HepG2 (cell line): ENCODE measurements at regions not wholly inside any gene's neighbourhood (a gene's known extent, or its start where the extent isn't known, plus 50 kb on each side); places are given as distances from the start of the nearest gene placed in this dataset.

Experiments
- ATAC-seq: fragments of 200-7000 bp; cut with Tn5 transposase; 3 replicates; pipeline ENCODE4 v1.9.1; 2020; ENCODE audit warnings: mild to moderate bottlenecking, moderate library complexity
- BruUV-seq: library from RNA; stranded (reverse); fragments of 400-500 nt; replicated peaks from 2 replicates; lab custom pipeline; 2021; lab: Mats Ljungman, UMichigan
- CTCF ChIA-PET: fragments of 300-600 bp; formaldehyde crosslinking; extraction: SDS; loops from one replicate; lab custom pipeline; 2021; ENCODE audit warnings: low total read pairs, inconsistent platforms, low intra/inter-chr PET ratio; lab: Yijun Ruan, JAX
- POLR2A ChIA-PET: fragments of 350-600 bp; sonication (Branson Sonifier 250); formaldehyde crosslinking; loops from one replicate; lab custom pipeline; 2020; ENCODE audit warnings: antibody characterized with exemption, inconsistent platforms; lab: Yijun Ruan, JAX
- DNase-seq: peaks from one replicate; pipeline ENCODE4 v3.0.0-alpha.2; 2015; ENCODE audit warnings: low spot score
- FAIRE-seq: peaks from 3 replicates; lab custom pipeline; 2011; peaks lifted over from hg19 to GRCh38; lab: Jason Lieb, UNC
- H2AFZ ChIP-seq: one replicate; pipeline ENCODE4 v1.6.1; 2011; ENCODE audit warnings: low read length, inconsistent platforms
- H3K27ac ChIP-seq: fragments of 300-600 bp; 3 replicates; pipeline ENCODE4 v1.8.0; 2011; ENCODE audit warnings: mixed run types, mild to moderate bottlenecking, mixed read lengths, low read length, inconsistent platforms; ENCODE audit not compliant: insufficient read depth; ENCODE audit errors: extremely low read length
- H3K27me3 ChIP-seq, 2 experiments: fragments of 200-600 bp in 1 of 2; 2 replicates in 1 of 2; 3 replicates in 1 of 2; pipeline versions ENCODE4 v1.6.0 to v1.8.0; 2011; ENCODE audit warnings: low read length in 2 of 2, mild to moderate bottlenecking in 2 of 2, moderate library complexity in 2 of 2, inconsistent platforms in 1 of 2; ENCODE audit not compliant: insufficient read depth in 2 of 2, control insufficient read depth in 1 of 2
- H3K36me3 ChIP-seq, 2 experiments: fragments of 200-600 bp in 1 of 2; replicated peaks in 1 of 2; 2 replicates in 1 of 2; 3 replicates in 1 of 2; pipeline versions ENCODE4 v1.5.1 to v1.8.0; 2011; ENCODE audit warnings: low read length in 2 of 2, inconsistent platforms in 1 of 2; ENCODE audit not compliant: insufficient read depth in 2 of 2, control insufficient read depth in 1 of 2
- H3K4me1 ChIP-seq: 2 replicates; pipeline ENCODE4 v1.5.1; 2012; ENCODE audit warnings: low read length, inconsistent platforms; ENCODE audit not compliant: insufficient read depth
- H3K4me2 ChIP-seq: 2 replicates; pipeline ENCODE4 v1.6.0; 2011; ENCODE audit warnings: low read depth, low read length, inconsistent platforms
- H3K4me3 ChIP-seq, 3 experiments: fragments of 200-600 bp in 1 of 3; sonication (generic), shearing (Covaris generic) in 1 of 3; replicated peaks in 1 of 3; 2 replicates each; pipeline ENCODE4 v1.5.1; 2011 to 2016; ENCODE audit warnings: low read length in 3 of 3, inconsistent platforms in 2 of 3, low read depth in 2 of 3, mild to moderate bottlenecking in 2 of 3, control low read depth in 1 of 3, mixed read lengths in 1 of 3; ENCODE audit not compliant: insufficient read depth in 1 of 3
- H3K79me2 ChIP-seq: one replicate; pipeline ENCODE4 v1.6.1; 2011; ENCODE audit warnings: low read length, inconsistent platforms; ENCODE audit not compliant: insufficient read depth
- H3K9ac ChIP-seq: 2 replicates; pipeline ENCODE4 v1.6.0; 2011; ENCODE audit warnings: mild to moderate bottlenecking, low read depth, low read length, inconsistent platforms; ENCODE audit not compliant: insufficient read depth
- H3K9me3 ChIP-seq: 2 replicates; pipeline ENCODE4 v1.5.1; 2012; ENCODE audit warnings: mild to moderate bottlenecking, low read length
- H4K20me1 ChIP-seq: 2 replicates; pipeline ENCODE4 v1.6.0; 2011; ENCODE audit warnings: inconsistent platforms, mild to moderate bottlenecking, low read length, moderate library complexity; ENCODE audit not compliant: insufficient read depth
- GPN1 ChIP-seq: sonication (generic); formaldehyde crosslinking; IDR thresholded peaks from 2 replicates; pipeline ENCODE4 v1.5.1; 2020; ENCODE audit warnings: missing genetic modification reagents, borderline replicate concordance
- HNRNPUL1 ChIP-seq: fragments of 200-400 bp; formaldehyde crosslinking; IDR thresholded peaks from 2 replicates; pipeline ENCODE4 v1.6.1; 2017; ENCODE audit warnings: low read depth, mild to moderate bottlenecking, low read length, moderate library complexity
- KAT2B ChIP-seq: fragments of 150-350 bp; IDR thresholded peaks from 2 replicates; pipeline ENCODE4 v1.6.1; 2014; ENCODE audit warnings: low read depth, low read length, borderline replicate concordance
- NCOR1 ChIP-seq: fragments of 200-600 bp; sonication (generic); IDR thresholded peaks from 2 replicates; pipeline ENCODE4 v1.7.0; 2017; ENCODE audit warnings: antibody characterized with exemption, low read length, borderline replicate concordance
- SATB2 ChIP-seq: sonication (generic); formaldehyde crosslinking; IDR thresholded peaks from 2 replicates; pipeline ENCODE4 v1.5.0; 2020; ENCODE audit warnings: missing genetic modification reagents
- TMF1 ChIP-seq: sonication (generic); formaldehyde crosslinking; IDR thresholded peaks from 2 replicates; pipeline ENCODE4 v1.8.1; 2022; ENCODE audit warnings: low read depth, missing genetic modification reagents
- YEATS4 ChIP-seq: sonication (generic); formaldehyde crosslinking; IDR thresholded peaks from 2 replicates; pipeline ENCODE4 v1.4.0; 2020; ENCODE audit warnings: missing genetic modification reagents, borderline replicate concordance
- ZFP62 ChIP-seq: sonication (generic); formaldehyde crosslinking; IDR thresholded peaks from 2 replicates; pipeline ENCODE4 v1.4.0; 2020; ENCODE audit warnings: missing genetic modification reagents
- in situ Hi-C: cut with HindIII; loops from 2 replicates; pipeline ENCODE4 v1.10.0; 2017; ENCODE audit warnings: low pct_unique_long_range_greater_than_20kb; ENCODE audit not compliant: extremely low pct_ligation_motif_present
- intact Hi-C: fragments of 100-400 bp; cut with micrococcal nuclease; formaldehyde crosslinking; loops from one replicate; pipeline ENCODE4 v1.10.0; 2022; ENCODE audit not compliant: unreplicated experiment
- TF ChIP-seq, protein P1 (sequence below): sonication (generic); formaldehyde crosslinking; IDR thresholded peaks from 2 replicates; pipeline ENCODE4 v1.4.0; 2020; ENCODE audit warnings: missing genetic modification reagents
- TF ChIP-seq, protein P2 (sequence below): sonication (generic); formaldehyde crosslinking; IDR thresholded peaks from 2 replicates; pipeline ENCODE4 v1.9.0; 2021; ENCODE audit warnings: mild to moderate bottlenecking, missing genetic modification reagents
- TF ChIP-seq, protein P3 (sequence below): IDR thresholded peaks from 2 replicates; pipeline ENCODE4 v1.6.1; 2012; ENCODE audit warnings: inconsistent platforms

DNA sequence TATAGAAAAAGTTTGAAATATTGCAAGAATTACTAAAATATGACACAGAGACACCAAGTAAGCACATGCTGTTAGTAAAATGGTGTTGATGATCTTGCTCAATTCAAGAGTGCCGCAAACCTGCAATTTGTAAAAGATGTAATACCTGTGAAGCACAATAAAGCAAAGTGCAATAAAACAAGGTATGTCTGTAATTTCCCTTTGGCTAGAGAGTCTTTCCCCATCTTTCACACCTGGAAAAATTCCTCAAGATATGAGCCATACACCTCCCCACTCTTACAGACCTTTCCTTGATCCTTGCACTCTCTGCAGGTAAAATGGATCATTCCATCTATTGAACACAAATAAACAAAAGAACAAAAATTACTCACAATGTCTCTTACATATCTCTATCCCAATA is 597.8 kb downstream of the EFNA5 start (continued):
- TF ChIP-seq, protein P1, sequence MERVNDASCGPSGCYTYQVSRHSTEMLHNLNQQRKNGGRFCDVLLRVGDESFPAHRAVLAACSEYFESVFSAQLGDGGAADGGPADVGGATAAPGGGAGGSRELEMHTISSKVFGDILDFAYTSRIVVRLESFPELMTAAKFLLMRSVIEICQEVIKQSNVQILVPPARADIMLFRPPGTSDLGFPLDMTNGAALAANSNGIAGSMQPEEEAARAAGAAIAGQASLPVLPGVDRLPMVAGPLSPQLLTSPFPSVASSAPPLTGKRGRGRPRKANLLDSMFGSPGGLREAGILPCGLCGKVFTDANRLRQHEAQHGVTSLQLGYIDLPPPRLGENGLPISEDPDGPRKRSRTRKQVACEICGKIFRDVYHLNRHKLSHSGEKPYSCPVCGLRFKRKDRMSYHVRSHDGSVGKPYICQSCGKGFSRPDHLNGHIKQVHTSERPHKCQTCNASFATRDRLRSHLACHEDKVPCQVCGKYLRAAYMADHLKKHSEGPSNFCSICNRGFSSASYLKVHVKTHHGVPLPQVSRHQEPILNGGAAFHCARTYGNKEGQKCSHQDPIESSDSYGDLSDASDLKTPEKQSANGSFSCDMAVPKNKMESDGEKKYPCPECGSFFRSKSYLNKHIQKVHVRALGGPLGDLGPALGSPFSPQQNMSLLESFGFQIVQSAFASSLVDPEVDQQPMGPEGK (CRISPR knock-in tag) = no peak
- no peak for TF ChIP-seq ZFP62
- TF ChIP-seq HNRNPUL1 = no peak
- TF ChIP-seq YEATS4 (CRISPR knock-in tag) = no peak
- TF ChIP-seq KAT2B = no peak
- no peak for TF ChIP-seq GPN1 (CRISPR knock-in tag)
- TF ChIP-seq SATB2 (CRISPR knock-in tag) = no peak

DNA sequence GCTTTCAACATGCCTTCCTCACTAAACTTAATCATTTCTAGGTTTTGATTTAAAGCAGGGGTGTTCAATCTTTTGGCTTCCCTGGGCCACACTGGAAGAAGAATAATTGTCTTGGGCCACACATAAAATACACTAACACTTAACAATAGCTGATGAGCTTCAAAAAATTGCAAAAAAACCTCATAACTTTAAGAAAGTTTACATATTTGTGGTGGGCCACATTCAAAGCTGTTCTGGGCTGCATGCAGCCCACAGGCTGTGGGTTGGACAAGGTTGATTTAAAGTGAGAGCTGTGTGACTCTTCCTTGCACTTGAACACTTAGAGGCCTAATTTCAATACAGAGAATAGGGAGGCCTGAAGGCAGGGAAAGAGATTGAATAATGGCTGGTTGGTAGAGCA is 598.3 kb downstream of the EFNA5 start:
- intact Hi-C loops (no loop called here), in situ Hi-C loops (no loop called here)
- Histone ChIP-seq H3K36me3 (no peaks in the 10 kb centered on the region), H3K9me3 (no peaks in the 10 kb centered on the region; the same call in 1 of the 2 replicates), H3K4me2 (no peak overlapping the region), H2AFZ (no peak overlapping the region), H3K9ac (no peak overlapping the region), H4K20me1 (no peaks in the 10 kb centered on the region), H3K79me2 (no peaks in the 10 kb centered on the region), H3K4me3 (no peak overlapping the region), H3K4me1 (no peaks in the 10 kb centered on the region), H3K27me3 (no peaks in the 10 kb centered on the region), H3K27ac (no peak overlapping the region)
- ChIA-PET CTCF (no interaction called here), POLR2A (no interaction called here)
- no peak for ATAC-seq
- no peak for DNase-seq
- BruUV-seq = no TSS peak
- no peak for FAIRE-seq
- TF ChIP-seq TMF1 (no peak), NCOR1 (no peak)
- TF ChIP-seq, protein P2, sequence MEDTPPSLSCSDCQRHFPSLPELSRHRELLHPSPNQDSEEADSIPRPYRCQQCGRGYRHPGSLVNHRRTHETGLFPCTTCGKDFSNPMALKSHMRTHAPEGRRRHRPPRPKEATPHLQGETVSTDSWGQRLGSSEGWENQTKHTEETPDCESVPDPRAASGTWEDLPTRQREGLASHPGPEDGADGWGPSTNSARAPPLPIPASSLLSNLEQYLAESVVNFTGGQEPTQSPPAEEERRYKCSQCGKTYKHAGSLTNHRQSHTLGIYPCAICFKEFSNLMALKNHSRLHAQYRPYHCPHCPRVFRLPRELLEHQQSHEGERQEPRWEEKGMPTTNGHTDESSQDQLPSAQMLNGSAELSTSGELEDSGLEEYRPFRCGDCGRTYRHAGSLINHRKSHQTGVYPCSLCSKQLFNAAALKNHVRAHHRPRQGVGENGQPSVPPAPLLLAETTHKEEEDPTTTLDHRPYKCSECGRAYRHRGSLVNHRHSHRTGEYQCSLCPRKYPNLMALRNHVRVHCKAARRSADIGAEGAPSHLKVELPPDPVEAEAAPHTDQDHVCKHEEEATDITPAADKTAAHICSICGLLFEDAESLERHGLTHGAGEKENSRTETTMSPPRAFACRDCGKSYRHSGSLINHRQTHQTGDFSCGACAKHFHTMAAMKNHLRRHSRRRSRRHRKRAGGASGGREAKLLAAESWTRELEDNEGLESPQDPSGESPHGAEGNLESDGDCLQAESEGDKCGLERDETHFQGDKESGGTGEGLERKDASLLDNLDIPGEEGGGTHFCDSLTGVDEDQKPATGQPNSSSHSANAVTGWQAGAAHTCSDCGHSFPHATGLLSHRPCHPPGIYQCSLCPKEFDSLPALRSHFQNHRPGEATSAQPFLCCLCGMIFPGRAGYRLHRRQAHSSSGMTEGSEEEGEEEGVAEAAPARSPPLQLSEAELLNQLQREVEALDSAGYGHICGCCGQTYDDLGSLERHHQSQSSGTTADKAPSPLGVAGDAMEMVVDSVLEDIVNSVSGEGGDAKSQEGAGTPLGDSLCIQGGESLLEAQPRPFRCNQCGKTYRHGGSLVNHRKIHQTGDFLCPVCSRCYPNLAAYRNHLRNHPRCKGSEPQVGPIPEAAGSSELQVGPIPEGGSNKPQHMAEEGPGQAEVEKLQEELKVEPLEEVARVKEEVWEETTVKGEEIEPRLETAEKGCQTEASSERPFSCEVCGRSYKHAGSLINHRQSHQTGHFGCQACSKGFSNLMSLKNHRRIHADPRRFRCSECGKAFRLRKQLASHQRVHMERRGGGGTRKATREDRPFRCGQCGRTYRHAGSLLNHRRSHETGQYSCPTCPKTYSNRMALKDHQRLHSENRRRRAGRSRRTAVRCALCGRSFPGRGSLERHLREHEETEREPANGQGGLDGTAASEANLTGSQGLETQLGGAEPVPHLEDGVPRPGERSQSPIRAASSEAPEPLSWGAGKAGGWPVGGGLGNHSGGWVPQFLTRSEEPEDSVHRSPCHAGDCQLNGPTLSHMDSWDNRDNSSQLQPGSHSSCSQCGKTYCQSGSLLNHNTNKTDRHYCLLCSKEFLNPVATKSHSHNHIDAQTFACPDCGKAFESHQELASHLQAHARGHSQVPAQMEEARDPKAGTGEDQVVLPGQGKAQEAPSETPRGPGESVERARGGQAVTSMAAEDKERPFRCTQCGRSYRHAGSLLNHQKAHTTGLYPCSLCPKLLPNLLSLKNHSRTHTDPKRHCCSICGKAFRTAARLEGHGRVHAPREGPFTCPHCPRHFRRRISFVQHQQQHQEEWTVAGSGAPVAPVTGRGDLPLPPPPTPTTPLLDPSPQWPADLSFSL (CRISPR knock-in tag) = no peak
- TF ChIP-seq, protein P3, sequence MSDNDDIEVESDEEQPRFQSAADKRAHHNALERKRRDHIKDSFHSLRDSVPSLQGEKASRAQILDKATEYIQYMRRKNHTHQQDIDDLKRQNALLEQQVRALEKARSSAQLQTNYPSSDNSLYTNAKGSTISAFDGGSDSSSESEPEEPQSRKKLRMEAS = no peak
